LNCaP clone FGC (cell line): ENCODE measurements at regions not wholly inside any gene's neighbourhood (a gene's known extent, or its start where the extent isn't known, plus 50 kb on each side); places are given as distances from the start of the nearest gene placed in this dataset.
"Not testable (repeated sequence)": the region's sequence is repeated elsewhere in the genome, so short reads cannot be mapped to it uniquely, and the experiment has no call there.

ENCODE experiments used
- DNase-seq: peaks from one replicate; pipeline ENCODE4 v3.0.0-alpha.2; 2011; ENCODE audit warnings: low read depth
- H3K4me3 ChIP-seq: 2 replicates; pipeline ENCODE4 v1.5.1; 2011; ENCODE audit warnings: mild to moderate bottlenecking, low read depth, low read length, control low read depth
- TF ChIP-seq, protein P1 (sequence below): IDR thresholded peaks from 2 replicates; pipeline ENCODE4 v1.5.1; 2012; ENCODE audit warnings: mild to moderate bottlenecking; ENCODE audit not compliant: control insufficient read depth, insufficient read depth; ENCODE audit errors: extremely low read depth

DNA sequence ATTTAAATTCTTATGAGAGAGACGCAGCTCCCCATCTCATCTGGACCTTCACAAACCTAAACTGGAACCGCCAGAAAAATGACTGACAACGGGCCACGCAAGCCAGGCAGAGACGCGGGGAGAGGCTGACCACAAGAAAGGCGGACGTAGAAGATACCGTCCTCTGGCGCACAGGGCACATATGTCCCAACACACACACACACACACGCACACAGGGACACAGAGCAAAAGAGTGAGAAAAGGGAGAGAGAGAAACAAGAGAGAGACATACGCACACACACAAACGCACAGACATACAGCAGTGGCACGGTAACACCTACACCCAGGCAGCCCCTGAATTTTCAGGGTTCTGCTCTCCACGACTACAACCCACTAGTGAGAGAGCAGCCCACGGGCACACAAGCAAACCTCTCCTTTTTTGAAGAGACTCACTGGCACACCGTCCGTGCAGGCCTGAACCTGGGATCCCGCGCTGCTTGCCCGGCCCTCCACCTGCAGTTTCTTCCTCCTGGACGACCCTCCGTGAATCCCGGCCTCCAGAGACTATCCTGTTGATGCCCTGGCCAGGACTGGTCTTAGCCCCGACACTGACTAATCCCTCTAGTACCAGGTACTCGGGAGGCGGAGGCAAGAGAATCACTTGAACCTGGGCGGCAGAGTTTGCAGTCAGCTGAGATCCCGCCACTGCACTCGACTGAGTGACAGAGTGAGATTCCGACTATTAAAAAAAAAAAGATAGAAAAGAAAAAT lies 156.5 kb upstream of the ZNF337 start:
- DNase-seq = not testable (repeated sequence)
- peak overlapping the region; percentile 67 for H3K4me3 ChIP-seq

- not testable (repeated sequence) for H3K4me3 ChIP-seq, DNase-seq
Observed at GRCh38 chr20:25850133-25850532, 153.5 kb upstream of the ZNF337 start.

DNA sequence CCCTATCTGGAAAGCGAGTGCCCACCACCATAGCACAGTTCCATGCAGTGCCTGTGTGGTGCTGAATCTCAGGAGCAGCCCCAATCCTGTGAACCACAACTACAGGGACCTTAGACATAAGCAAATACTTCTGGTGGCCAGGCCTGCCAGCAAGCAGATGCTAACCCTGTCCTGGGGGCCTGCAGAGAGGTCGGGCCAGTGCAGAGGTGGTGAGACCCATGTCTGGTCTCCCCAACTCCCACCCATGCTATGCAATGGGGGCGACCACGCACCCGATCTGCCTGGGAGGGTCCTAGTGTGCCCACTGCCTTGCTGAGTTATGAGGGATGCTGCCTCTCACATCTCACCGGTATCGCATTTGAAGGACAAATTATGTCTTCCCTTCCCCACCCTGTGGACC lies 151.6 kb upstream of the ZNF337 start:
- no peak overlapping the region for H3K4me3 ChIP-seq
- DNase-seq = no peak
- TF ChIP-seq, protein P1, sequence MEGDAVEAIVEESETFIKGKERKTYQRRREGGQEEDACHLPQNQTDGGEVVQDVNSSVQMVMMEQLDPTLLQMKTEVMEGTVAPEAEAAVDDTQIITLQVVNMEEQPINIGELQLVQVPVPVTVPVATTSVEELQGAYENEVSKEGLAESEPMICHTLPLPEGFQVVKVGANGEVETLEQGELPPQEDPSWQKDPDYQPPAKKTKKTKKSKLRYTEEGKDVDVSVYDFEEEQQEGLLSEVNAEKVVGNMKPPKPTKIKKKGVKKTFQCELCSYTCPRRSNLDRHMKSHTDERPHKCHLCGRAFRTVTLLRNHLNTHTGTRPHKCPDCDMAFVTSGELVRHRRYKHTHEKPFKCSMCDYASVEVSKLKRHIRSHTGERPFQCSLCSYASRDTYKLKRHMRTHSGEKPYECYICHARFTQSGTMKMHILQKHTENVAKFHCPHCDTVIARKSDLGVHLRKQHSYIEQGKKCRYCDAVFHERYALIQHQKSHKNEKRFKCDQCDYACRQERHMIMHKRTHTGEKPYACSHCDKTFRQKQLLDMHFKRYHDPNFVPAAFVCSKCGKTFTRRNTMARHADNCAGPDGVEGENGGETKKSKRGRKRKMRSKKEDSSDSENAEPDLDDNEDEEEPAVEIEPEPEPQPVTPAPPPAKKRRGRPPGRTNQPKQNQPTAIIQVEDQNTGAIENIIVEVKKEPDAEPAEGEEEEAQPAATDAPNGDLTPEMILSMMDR = no peak

- DNase-seq, H3K4me3 ChIP-seq: not testable (repeated sequence)
Observed at GRCh38 chr20:25844640-25845039, 148.0 kb upstream of the ZNF337 start.

GRCh38 chr20:25813511-25813910 lies 116.9 kb upstream of the ZNF337 start:
- not testable (repeated sequence) for H3K4me3 ChIP-seq, DNase-seq

DNA sequence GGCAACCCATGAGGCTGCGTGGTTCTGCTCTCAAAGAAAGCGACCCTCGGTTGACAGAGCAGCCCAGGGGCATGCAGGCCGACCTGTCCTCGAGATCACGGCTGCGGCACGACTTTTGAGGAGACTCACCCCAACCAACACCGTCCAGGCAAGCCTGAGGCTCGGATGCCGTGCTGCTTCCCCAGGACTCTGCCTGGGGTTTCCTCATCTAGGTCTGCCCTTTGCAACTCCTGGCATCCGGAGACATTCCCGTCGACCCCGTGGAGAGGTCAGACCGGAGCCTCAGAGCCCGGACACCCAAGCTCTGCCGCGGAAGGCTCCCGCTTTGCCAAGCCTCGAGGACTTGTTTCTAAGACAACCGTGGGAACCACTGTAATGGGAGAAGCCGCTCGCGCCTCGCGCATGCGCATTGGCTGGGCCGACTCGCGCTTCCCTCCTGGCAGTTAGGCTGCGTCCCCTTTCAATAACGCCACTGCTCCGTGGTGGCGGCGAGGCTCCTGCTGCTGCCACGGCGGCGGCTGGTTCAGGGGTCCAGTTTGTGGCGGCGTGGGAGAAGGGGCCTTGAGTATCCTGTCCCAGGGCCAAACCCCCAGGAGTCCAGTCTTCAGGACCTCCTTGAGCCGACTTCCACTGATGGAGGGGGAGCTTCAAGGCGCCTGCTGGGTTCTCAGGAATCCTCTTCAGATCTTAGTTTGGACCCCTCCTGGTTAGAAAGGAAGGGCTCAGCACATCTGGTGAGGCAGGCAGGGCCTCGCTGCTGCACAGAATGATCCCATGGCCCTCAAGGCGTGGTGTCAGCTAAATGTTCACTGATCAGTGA lies 101.7 kb upstream of the ZNF337 start:
- DNase-seq, H3K4me3 ChIP-seq: not testable (repeated sequence)

DNA sequence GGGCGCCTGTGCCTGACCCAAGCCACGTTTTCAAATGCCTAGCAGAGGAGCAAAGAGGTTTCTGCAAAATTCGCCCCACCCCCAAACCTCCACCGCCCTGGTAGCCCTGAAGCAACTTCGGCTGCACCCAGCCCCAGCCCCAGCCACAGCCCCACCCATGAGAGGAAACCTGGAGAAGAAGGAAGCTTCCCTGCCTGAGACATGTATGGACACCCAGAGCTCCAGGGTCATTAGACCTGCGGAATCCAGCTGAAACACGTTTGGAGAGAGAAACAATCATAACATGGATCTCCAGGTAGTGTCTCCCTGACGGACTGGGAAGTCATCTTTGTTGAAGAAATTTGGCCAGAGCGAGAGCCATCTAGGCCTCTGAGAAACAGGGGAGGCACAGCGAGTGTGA lies 100.4 kb upstream of the ZNF337 start:
- DNase-seq, H3K4me3 ChIP-seq: not testable (repeated sequence)

DNA sequence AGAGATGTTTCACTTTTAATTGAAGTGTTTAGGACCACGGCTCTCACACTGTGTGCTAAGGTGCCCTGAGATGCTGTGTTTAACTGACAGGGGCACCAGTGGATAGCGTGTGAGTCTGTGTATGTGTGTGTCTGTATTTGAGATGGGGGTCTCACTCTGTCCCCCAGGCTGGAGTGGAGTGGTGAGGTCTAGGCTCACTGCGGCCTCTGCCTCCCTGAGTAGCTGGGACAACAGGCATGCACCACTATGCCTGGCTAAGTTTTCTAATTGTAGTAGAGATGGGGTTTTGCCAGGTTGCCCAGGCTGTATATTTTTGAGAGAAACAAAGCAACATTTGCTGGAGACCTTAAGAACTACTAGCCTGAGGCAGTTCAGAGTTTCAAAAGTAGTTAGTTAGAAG lies 80.6 kb upstream of the ZNF337 start:
- DNase-seq, H3K4me3 ChIP-seq: not testable (repeated sequence)

GRCh38 chr20:25774711-25775110 lies 78.1 kb upstream of the ZNF337 start:
- H3K4me3 ChIP-seq, DNase-seq: not testable (repeated sequence)

DNA sequence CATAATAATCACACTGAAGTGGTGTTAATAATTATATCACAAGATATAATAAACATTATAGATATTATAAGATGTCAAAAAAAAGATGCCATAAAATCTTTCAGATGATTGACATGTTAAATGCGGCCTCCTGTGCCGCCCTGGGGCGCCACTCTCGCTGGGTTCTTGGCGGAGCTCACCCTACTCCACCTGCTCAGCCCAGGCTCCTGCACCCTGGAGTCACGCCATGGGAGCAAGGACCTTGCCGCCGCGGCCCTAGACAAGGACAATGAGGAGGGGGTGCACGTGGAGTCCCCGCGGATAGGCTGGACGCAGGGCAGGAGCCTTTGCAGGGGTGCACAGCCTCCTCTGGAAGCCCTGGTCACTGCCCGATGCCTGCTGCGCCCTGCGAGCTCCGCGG lies 77.5 kb upstream of the ZNF337 start:
- H3K4me3 ChIP-seq, DNase-seq: not testable (repeated sequence)

- DNase-seq, H3K4me3 ChIP-seq: not testable (repeated sequence)
Observed at GRCh38 chr20:25772437-25772836, 75.8 kb upstream of the ZNF337 start.

GRCh38 chr20:25771818-25772217 lies 75.2 kb upstream of the ZNF337 start:
- DNase-seq, H3K4me3 ChIP-seq: not testable (repeated sequence)

- TF ChIP-seq, protein P1 = no peak
- no peak overlapping the region for H3K4me3 ChIP-seq
- no peak for DNase-seq
Observed at GRCh38 chr20:25761596-25761995, 64.9 kb upstream of the ZNF337 start.

- not testable (repeated sequence) for DNase-seq, H3K4me3 ChIP-seq
Observed at GRCh38 chr20:25761046-25761445, 64.4 kb upstream of the ZNF337 start.
